Bronchial epithelial cell (primary cell): ENCODE measurements at regions not wholly inside any gene's neighbourhood (a gene's known extent, or its start where the extent isn't known, plus 50 kb on each side); places are given as distances from the start of the nearest gene placed in this dataset.

Experiments used
- DNase-seq: peaks from one replicate; pipeline ENCODE4 v3.0.0-alpha.2; 2010; ENCODE audit warnings: low read depth
- FAIRE-seq: peaks from 2 replicates; lab custom pipeline; 2011; peaks lifted over from hg19 to GRCh38; lab: Jason Lieb, UNC
- H3K27me3 ChIP-seq: 2 replicates; pipeline ENCODE4 v1.5.1; 2011; ENCODE audit warnings: low read length; ENCODE audit not compliant: control insufficient read depth, insufficient read depth
- H3K36me3 ChIP-seq: 2 replicates; pipeline ENCODE4 v1.5.1; 2011; ENCODE audit warnings: low read length; ENCODE audit not compliant: control insufficient read depth, insufficient read depth
- H3K4me3 ChIP-seq: 2 replicates; pipeline ENCODE4 v1.5.1; 2011; ENCODE audit warnings: mild to moderate bottlenecking, low read depth, low read length, control low read depth
- TF ChIP-seq, protein P1 (sequence below): IDR thresholded peaks from 2 replicates; pipeline ENCODE4 v1.5.1; 2011; ENCODE audit warnings: mild to moderate bottlenecking, moderate library complexity, low read length, control low read depth, inconsistent platforms; ENCODE audit not compliant: insufficient read depth, severe bottlenecking

DNA sequence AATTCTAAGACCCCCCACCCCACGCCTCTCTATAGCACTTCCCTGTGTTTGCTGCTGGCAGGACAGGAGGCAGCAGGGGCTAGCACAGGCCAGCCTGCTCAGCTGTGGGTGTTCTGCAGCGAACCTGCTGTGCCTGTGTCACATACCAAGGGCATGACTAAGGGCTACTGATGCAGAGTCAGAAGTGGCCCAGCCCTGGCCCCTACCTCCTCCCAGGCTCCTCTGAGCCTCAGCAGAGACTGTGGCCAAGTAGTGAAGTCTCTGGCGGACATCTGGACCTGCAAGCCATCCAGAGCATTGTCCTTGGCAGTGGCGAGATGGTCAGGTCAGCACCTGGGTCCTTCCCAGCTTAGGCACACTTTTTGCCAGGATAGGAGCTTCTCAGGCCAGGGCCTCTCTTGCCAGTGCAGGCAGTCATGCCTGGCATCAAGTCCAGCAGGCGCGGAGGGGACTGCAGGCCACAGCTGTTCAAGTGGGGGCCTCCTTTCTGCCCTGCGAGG, 116.3 kb upstream of the RET start:
- peak; percentile 36 for FAIRE-seq
- no peaks in the 10 kb centered on the region for H3K36me3 ChIP-seq
- DNase-seq, result peak; percentile 45
- no peak overlapping the region for H3K4me3 ChIP-seq
- H3K27me3 ChIP-seq, result no peaks in the 10 kb centered on the region
- TF ChIP-seq, protein P1, sequence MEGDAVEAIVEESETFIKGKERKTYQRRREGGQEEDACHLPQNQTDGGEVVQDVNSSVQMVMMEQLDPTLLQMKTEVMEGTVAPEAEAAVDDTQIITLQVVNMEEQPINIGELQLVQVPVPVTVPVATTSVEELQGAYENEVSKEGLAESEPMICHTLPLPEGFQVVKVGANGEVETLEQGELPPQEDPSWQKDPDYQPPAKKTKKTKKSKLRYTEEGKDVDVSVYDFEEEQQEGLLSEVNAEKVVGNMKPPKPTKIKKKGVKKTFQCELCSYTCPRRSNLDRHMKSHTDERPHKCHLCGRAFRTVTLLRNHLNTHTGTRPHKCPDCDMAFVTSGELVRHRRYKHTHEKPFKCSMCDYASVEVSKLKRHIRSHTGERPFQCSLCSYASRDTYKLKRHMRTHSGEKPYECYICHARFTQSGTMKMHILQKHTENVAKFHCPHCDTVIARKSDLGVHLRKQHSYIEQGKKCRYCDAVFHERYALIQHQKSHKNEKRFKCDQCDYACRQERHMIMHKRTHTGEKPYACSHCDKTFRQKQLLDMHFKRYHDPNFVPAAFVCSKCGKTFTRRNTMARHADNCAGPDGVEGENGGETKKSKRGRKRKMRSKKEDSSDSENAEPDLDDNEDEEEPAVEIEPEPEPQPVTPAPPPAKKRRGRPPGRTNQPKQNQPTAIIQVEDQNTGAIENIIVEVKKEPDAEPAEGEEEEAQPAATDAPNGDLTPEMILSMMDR, result no peak

DNA sequence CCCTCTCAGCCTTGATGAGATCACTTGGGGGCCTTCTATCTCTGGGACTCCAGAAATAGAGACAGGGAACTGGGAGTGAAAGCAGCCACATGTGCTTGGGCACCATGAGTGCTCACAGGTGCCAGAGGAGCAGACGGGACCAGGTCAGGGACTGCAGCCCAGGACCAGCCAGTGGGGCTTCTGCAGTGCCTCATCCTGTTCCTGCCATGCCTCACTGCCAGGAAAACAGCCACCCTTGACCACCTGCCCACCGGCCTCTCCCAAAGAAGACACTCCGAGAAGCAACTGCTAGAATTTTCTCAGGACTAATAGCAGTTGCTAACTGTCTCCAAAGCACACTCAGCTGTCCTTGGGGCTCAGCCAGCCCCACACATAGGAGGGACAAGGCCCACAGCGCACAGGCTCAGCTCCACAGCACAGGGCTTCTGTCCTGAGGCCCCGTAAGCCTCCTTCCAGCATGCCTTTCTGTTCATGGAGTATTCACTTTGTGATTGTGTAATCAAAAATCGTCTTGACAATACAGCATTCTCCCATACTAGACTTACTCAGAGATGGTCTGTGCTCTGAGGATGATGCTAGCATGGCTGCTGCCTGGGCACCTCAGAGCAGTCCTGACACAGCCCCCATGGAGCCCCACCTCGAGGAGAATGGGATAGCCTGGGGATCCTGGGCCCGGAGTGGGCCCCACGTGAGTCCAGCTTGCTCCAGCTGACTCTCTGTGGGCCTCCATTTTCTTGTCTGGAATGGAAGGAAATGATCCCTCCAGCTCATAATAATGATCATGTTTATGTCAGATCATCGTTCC, 115.7 kb upstream of the RET start:
- Histone ChIP-seq H3K27me3 (no peaks in the 10 kb centered on the region), H3K36me3 (no peaks in the 10 kb centered on the region), H3K4me3 (no peak overlapping the region)
- FAIRE-seq (no peak), DNase-seq (no peak)
- TF ChIP-seq, protein P1, result no peak

DNA sequence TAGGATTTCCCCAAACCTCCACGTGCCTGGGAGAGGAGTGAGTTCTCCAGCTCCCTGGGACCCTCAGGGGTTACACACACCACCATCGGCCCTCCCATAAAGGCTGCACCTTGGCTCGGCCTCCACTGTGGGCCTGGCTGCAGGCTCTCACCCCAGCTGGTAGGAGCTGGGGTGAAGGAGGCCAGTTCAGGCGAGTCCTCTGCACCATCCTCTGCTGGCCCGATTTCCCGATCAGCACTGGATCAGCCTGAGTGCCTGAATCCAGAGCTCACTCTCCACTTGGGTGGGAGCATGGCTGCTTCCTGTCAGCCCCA, 115.1 kb upstream of the RET start:
- DNase-seq (no peak), FAIRE-seq (no peak)
- no peak overlapping the region for H3K4me3 ChIP-seq
- no peaks in the 10 kb centered on the region for H3K27me3 ChIP-seq
- no peaks in the 10 kb centered on the region for H3K36me3 ChIP-seq
- TF ChIP-seq, protein P1, result no peak

DNA sequence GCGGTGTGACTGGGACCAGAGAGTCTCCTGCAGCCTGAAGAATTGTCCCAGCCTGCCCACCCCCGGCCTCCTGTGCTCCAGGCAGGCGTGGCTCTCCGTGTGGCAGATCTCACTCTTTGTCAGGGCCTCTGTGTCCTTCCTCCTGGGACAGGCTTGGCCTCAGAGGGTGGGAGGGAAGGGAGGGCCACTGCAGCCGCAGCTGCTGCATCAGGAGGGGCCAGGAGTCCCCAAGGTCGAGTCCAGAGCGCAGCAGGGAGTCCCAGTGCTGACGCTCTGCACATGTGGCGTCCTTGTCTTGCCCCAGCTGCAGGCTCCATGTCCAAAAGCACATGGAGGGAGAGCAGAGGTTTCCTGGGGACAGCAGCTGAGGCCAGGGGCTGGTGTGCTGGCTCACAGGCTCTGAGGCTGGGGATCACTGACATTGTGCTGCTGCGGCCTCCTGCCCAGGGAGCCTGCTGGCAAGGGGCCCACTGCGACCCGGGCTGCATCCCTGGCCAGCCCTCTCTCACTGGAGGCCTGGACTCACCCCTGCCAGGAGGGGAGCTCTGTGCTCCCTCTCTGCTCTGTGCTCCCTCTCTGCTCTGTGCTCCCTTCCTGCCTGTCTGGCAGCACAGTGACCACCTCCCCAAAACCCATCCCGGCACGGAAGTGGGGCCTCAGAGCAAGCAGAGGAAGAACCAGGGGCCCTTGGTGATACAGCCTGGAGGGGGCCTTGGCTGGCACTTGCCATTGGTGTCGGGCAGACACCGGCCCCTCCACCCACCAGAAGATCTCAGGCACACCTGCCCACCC, 114.6 kb upstream of the RET start:
- Histone ChIP-seq H3K27me3 (no peaks in the 10 kb centered on the region), H3K4me3 (no peak overlapping the region), H3K36me3 (no peaks in the 10 kb centered on the region)
- TF ChIP-seq, protein P1, result no peak
- FAIRE-seq, result no peak
- no peak for DNase-seq

DNA sequence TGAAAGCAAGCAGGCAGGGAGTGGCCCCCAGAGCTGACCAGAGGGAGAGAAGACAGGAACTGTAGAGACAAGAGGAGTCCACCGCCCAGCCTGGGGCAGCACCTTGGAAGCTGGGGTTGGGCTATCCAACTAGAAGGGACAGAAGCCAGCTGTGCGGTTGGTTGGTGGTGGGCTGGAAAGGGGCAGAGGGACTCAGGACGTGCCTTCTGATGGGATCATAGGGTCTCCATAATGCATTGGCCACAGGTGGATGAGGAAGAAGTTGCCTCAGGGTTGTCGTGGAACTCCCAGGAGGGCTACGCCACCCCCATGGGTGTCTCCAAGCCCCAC, 114.0 kb upstream of the RET start:
- Histone ChIP-seq H3K27me3 (no peaks in the 10 kb centered on the region), H3K36me3 (no peaks in the 10 kb centered on the region), H3K4me3 (no peak overlapping the region)
- TF ChIP-seq, protein P1, result no peak
- FAIRE-seq (no peak), DNase-seq (no peak)
